GM10266 (cell line): ENCODE measurements at regions not wholly inside any gene's neighbourhood (a gene's known extent, or its start where the extent isn't known, plus 50 kb on each side); places are given as distances from the start of the nearest gene placed in this dataset.
"Not testable (repeated sequence)": the region's sequence is repeated elsewhere in the genome, so short reads cannot be mapped to it uniquely, and the experiment has no call there.

Experiments used
- DNase-seq: peaks from one replicate; pipeline ENCODE4 v3.0.0; 2012; ENCODE audit errors: extremely low spot score
- CTCF ChIP-seq: IDR thresholded peaks from 2 replicates; pipeline ENCODE4 v1.5.1; 2012; ENCODE audit warnings: mild to moderate bottlenecking, low read depth; ENCODE audit not compliant: control insufficient read depth, insufficient read depth; ENCODE audit errors: missing control alignments

- no peak for DNase-seq
- no peak for TF ChIP-seq CTCF
Observed at GRCh38 chr15:39514933-39515332, 65.9 kb upstream of the THBS1 start.

- DNase-seq, result no peak
Observed at GRCh38 chr15:39515765-39516164, 65.1 kb upstream of the THBS1 start.

GRCh38 chr15:39517122-39517855 lies 63.6 kb upstream of the THBS1 start:
- TF ChIP-seq CTCF, result no peak

More at GRCh38 chr15:39515765-39516164, 65.1 kb upstream of the THBS1 start:
- no peak for TF ChIP-seq CTCF

GRCh38 chr15:39523968-39524367 lies 56.9 kb upstream of the THBS1 start:
- DNase-seq, result not testable (repeated sequence)

More at GRCh38 chr15:39517122-39517855, 63.6 kb upstream of the THBS1 start:
- no peak for DNase-seq

GRCh38 chr15:39529457-39529856 lies 51.4 kb upstream of the THBS1 start:
- TF ChIP-seq CTCF, result no peak

GRCh38 chr15:39530480-39531342 lies 50.2 kb upstream of the THBS1 start:
- DNase-seq, result no peak

More at GRCh38 chr15:39529457-39529856, 51.4 kb upstream of the THBS1 start:
- DNase-seq, result no peak

More at GRCh38 chr15:39530480-39531342, 50.2 kb upstream of the THBS1 start:
- no peak for TF ChIP-seq CTCF
